Neural cell (in vitro differentiated cells): ENCODE measurements at regions not wholly inside any gene's neighbourhood (a gene's known extent, or its start where the extent isn't known, plus 50 kb on each side); places are given as distances from the start of the nearest gene placed in this dataset.

ENCODE experiments used
- H2AFZ ChIP-seq: fragments of 200-600, 300-800 bp; sonication (generic), shearing (Covaris generic); 2 replicates; pipeline ENCODE4 v1.6.0; 2014; ENCODE audit warnings: low read depth, mild to moderate bottlenecking, antibody characterized with exemption, low read length, moderate library complexity
- H3F3A ChIP-seq: fragments of 200-600 bp; shearing (Covaris generic); 2 replicates; pipeline ENCODE4 v1.6.1; 2016; ENCODE audit warnings: mild to moderate bottlenecking, moderate library complexity, mixed read lengths, antibody characterized with exemption, low read length; ENCODE audit not compliant: insufficient read depth, poor library complexity, severe bottlenecking
- H3K27ac ChIP-seq: fragments of 200-600, 300-800 bp; sonication (generic), shearing (Covaris generic); 2 replicates; pipeline ENCODE4 v1.5.1; 2014; ENCODE audit warnings: mild to moderate bottlenecking, low read length, moderate library complexity
- H3K27me3 ChIP-seq: fragments of 300-800, 200-600 bp; sonication (generic), shearing (Covaris generic); 2 replicates; pipeline ENCODE4 v1.6.0; 2014; ENCODE audit warnings: mild to moderate bottlenecking, low read depth, low read length, moderate library complexity; ENCODE audit not compliant: insufficient read depth
- H3K36me3 ChIP-seq: fragments of 300-800, 200-600 bp; sonication (generic), shearing (Covaris generic); 2 replicates; pipeline ENCODE4 v1.5.1; 2014; ENCODE audit warnings: mild to moderate bottlenecking, antibody characterized with exemption, low read length, moderate library complexity; ENCODE audit not compliant: insufficient read depth
- H3K4me2 ChIP-seq: fragments of 300-800, 200-600 bp; sonication (generic), shearing (Covaris generic); 2 replicates; pipeline ENCODE4 v1.6.0; 2014; ENCODE audit warnings: mild to moderate bottlenecking, low read length
- H3K4me3 ChIP-seq: fragments of 300-800, 200-600 bp; sonication (generic), shearing (Covaris generic); 2 replicates; pipeline ENCODE4 v1.5.1; 2014; ENCODE audit warnings: mild to moderate bottlenecking, low read length, moderate library complexity
- H3K79me2 ChIP-seq: fragments of 200-600 bp; shearing (Covaris generic); replicated peaks from 2 replicates; pipeline ENCODE4 v1.6.0; 2014; ENCODE audit warnings: mild to moderate bottlenecking, low read length, moderate library complexity; ENCODE audit not compliant: insufficient read depth
- H3K9ac ChIP-seq: fragments of 300-800, 200-600 bp; sonication (generic), shearing (Covaris generic); 2 replicates; pipeline ENCODE4 v1.6.1; 2016; ENCODE audit warnings: mild to moderate bottlenecking, low read length, mixed read lengths
- H3K9me2 ChIP-seq: fragments of 200-600 bp; shearing (Covaris generic); 2 replicates; pipeline ENCODE4 v1.6.1; 2016; ENCODE audit warnings: mild to moderate bottlenecking, low read length, mixed read lengths; ENCODE audit not compliant: insufficient read depth
- H3K9me3 ChIP-seq: fragments of 200-600, 300-800 bp; sonication (generic), shearing (Covaris generic); 2 replicates; pipeline ENCODE4 v1.6.1; 2016; ENCODE audit warnings: mild to moderate bottlenecking, mixed run types, low read length, moderate library complexity, mixed read lengths
- H4K20me1 ChIP-seq: fragments of 200-600 bp; shearing (Covaris generic); 2 replicates; pipeline ENCODE4 v1.6.1; 2016; ENCODE audit warnings: mild to moderate bottlenecking, mixed run types; ENCODE audit not compliant: insufficient read depth
- CTCF ChIP-seq: fragments of 450-650 bp; IDR thresholded peaks from 2 replicates; pipeline ENCODE4 v1.5.1; 2014; ENCODE audit warnings: antibody characterized with exemption, mild to moderate bottlenecking, moderate library complexity; ENCODE audit not compliant: poor library complexity, severe bottlenecking
- EP300 ChIP-seq: fragments of 450-650 bp; conservative IDR thresholded peaks from 2 replicates; pipeline ENCODE4 v1.6.1; 2014; ENCODE audit warnings: antibody characterized with exemption, mild to moderate bottlenecking, moderate library complexity; ENCODE audit not compliant: poor library complexity, severe bottlenecking
- EZH2 ChIP-seq: fragments of 200-600, 300-800 bp; shearing (Covaris generic), sonication (generic); IDR thresholded peaks from 2 replicates; pipeline ENCODE4 v1.6.1; 2014; ENCODE audit warnings: antibody characterized with exemption, low read length, borderline replicate concordance, mild to moderate bottlenecking; ENCODE audit not compliant: insufficient read depth, poor library complexity, severe bottlenecking
- MXI1 ChIP-seq: fragments of 450-650 bp; conservative IDR thresholded peaks from 2 replicates; pipeline ENCODE4 v1.6.1; 2014; ENCODE audit warnings: antibody characterized with exemption, mild to moderate bottlenecking; ENCODE audit not compliant: poor library complexity, severe bottlenecking
- POLR2AphosphoS5 ChIP-seq: IDR thresholded peaks from 2 replicates; pipeline ENCODE4 v1.6.1; 2012
- RAD21 ChIP-seq: fragments of 450-650 bp; conservative IDR thresholded peaks from 2 replicates; pipeline ENCODE4 v1.6.1; 2014; ENCODE audit warnings: antibody characterized with exemption, mild to moderate bottlenecking, moderate library complexity
- REST ChIP-seq: IDR thresholded peaks from 2 replicates; pipeline ENCODE4 v1.6.1; 2012; ENCODE audit warnings: borderline replicate concordance
- SMC3 ChIP-seq: fragments of 450-650 bp; conservative IDR thresholded peaks from 2 replicates; pipeline ENCODE4 v1.6.1; 2014; ENCODE audit warnings: antibody characterized with exemption, mild to moderate bottlenecking, moderate library complexity; ENCODE audit not compliant: poor library complexity
- TAF1 ChIP-seq: IDR thresholded peaks from 2 replicates; pipeline ENCODE4 v1.6.1; 2012; ENCODE audit warnings: low read depth

GRCh38 chr6:144582939-144583613 lies 297.9 kb downstream of the UTRN start:
- H3K4me3 ChIP-seq: peak overlapping the region; percentile 60
- H3F3A ChIP-seq: no peaks in the 10 kb centered on the region
- H2AFZ ChIP-seq: no peak overlapping the region
- peaks cover 37% of the 10 kb centered on the region for H3K79me2 ChIP-seq
- H3K9ac ChIP-seq: peak overlapping the region; percentile 28
- H3K27ac ChIP-seq: peak overlapping the region; percentile 6
- no peaks in the 10 kb centered on the region for H3K9me2 ChIP-seq
- no peaks in the 10 kb centered on the region for H3K36me3 ChIP-seq
- no peaks in the 10 kb centered on the region for H4K20me1 ChIP-seq
- H3K4me2 ChIP-seq: peak overlapping the region; percentile 36
- no peaks in the 10 kb centered on the region for H3K27me3 ChIP-seq
- no peak for TF ChIP-seq SMC3
- TF ChIP-seq REST: no peak
- TF ChIP-seq CTCF: no peak
- TF ChIP-seq EP300: no peak
- no peak for TF ChIP-seq EZH2
- peak; percentile 47 for TF ChIP-seq POLR2AphosphoS5
- peak; percentile 26 for TF ChIP-seq RAD21
- peak; percentile 48 for TF ChIP-seq MXI1
- no peak for TF ChIP-seq TAF1
- no peaks in the 10 kb centered on the region for H3K9me3 ChIP-seq

GRCh38 chr6:144583614-144583954 lies 298.4 kb downstream of the UTRN start:
- peak overlapping the region; percentile 28 for H3K9ac ChIP-seq

More at GRCh38 chr6:144583614-144583954, 298.4 kb downstream of the UTRN start:
- Histone ChIP-seq H2AFZ (no peak overlapping the region), H3F3A (no peaks in the 10 kb centered on the region), H3K36me3 (no peaks in the 10 kb centered on the region), H3K27me3 (no peaks in the 10 kb centered on the region), H3K9me2 (no peaks in the 10 kb centered on the region), H3K4me3 (peak overlapping the region; percentile 60), H3K9me3 (no peaks in the 10 kb centered on the region), H3K27ac (no peak overlapping the region), H3K79me2 (peaks cover 37% of the 10 kb centered on the region), H3K4me2 (peak overlapping the region; percentile 36), H4K20me1 (no peaks in the 10 kb centered on the region)
- no peak for TF ChIP-seq TAF1
- TF ChIP-seq MXI1: no peak
- TF ChIP-seq RAD21: no peak
- TF ChIP-seq CTCF: no peak
- no peak for TF ChIP-seq REST
- TF ChIP-seq SMC3: no peak
- no peak for TF ChIP-seq EZH2
- TF ChIP-seq EP300: no peak
- TF ChIP-seq POLR2AphosphoS5: no peak
